Gastrocnemius medialis (tissue), 4 donors: ENCODE measurements at regions not wholly inside any gene's neighbourhood (a gene's known extent, or its start where the extent isn't known, plus 50 kb on each side); places are given as distances from the start of the nearest gene placed in this dataset.

ENCODE experiments used
- ATAC-seq, 2 donors: fragments of 150-250 bp; one replicate each; pipeline ENCODE4 v1.9.1; 2016
- DNase-seq, 2 donors: peaks; one replicate each; pipeline ENCODE4 v3.0.0-alpha.2; 2019
- H3K27ac ChIP-seq, 4 donors: fragments of 200-600 bp; sonication (generic); 1 replicate in 1 of 4; 2 replicates in 3 of 4; pipeline ENCODE4 v1.5.1; 2016 to 2018; ENCODE audit warnings: mild to moderate bottlenecking in 2 of 4, moderate library complexity in 1 of 4
- H3K27me3 ChIP-seq, 3 donors: fragments of 200-600 bp; sonication (generic) in 2 of 3; 1 replicate in 1 of 3; 2 replicates in 2 of 3; pipeline versions ENCODE4 v1.5.1 to v1.6.0; 2016 to 2019; ENCODE audit warnings: mild to moderate bottlenecking in 1 of 3, moderate library complexity in 1 of 3
- H3K36me3 ChIP-seq, 2 donors: fragments of 200-600 bp; sonication (generic) in 1 of 2; one replicate each; pipeline ENCODE4 v1.5.1; 2017 to 2018
- H3K4me1 ChIP-seq, 2 donors: fragments of 200-600 bp; sonication (generic) in 1 of 2; one replicate each; pipeline ENCODE4 v1.5.1; 2016 to 2017; ENCODE audit warnings: mild to moderate bottlenecking in 2 of 2
- H3K4me3 ChIP-seq, 4 donors: fragments of 200-600 bp; sonication (generic) in 3 of 4; 1 replicate in 1 of 4; 2 replicates in 3 of 4; pipeline ENCODE4 v1.5.1; 2016 to 2019; ENCODE audit warnings: mild to moderate bottlenecking in 2 of 4
- H3K9me3 ChIP-seq, 3 donors: fragments of 200-600 bp; sonication (generic) in 2 of 3; 1 replicate in 1 of 3; 2 replicates in 2 of 3; pipeline ENCODE4 v1.5.1; 2016 to 2019
- CTCF ChIP-seq, 5 experiments: fragments of 450-650 bp in 3 of 5; fragments of 200-600 bp in 2 of 5; sonication (generic) in 2 of 5; IDR thresholded peaks in 4 of 5; conservative IDR thresholded peaks in 1 of 5; 1 replicate in 4 of 5; 2 replicates in 1 of 5; pipeline ENCODE4 v1.5.1; 2016 to 2019; ENCODE audit warnings: antibody characterized with exemption in 5 of 5, mild to moderate bottlenecking in 3 of 5, moderate library complexity in 3 of 5
- POLR2A ChIP-seq, 2 donors: fragments of 450-650 bp; IDR thresholded peaks; one replicate each; pipeline ENCODE4 v1.6.1; 2017; ENCODE audit warnings: antibody characterized with exemption in 2 of 2, mild to moderate bottlenecking in 2 of 2, moderate library complexity in 2 of 2
- in situ Hi-C, 4 donors: fragments of 200-750 bp; cut with MboI; loops; one replicate each; pipeline versions ENCODE4 v1.15.0 to v1.8.0; 2017; ENCODE audit warnings: low sequenced_read_pairs in 4 of 4
- intact Hi-C: fragments of 100-400 bp; cut with DNase I; formaldehyde crosslinking; loops from one replicate; pipeline ENCODE4 v1.15.1; 2023; ENCODE audit warnings: low total_unique reads

GRCh38 chr1:209386156-209386555, 197.4 kb upstream of the CAMK1G start:
- H3K27ac ChIP-seq, result no peak overlapping the region
- ATAC-seq (no peak), DNase-seq (no peak)
- intact Hi-C loops, result no loop called here
- no peaks in the 10 kb centered on the region for H3K36me3 ChIP-seq
- no peak overlapping the region for H3K4me3 ChIP-seq
- no peaks in the 10 kb centered on the region for H3K4me1 ChIP-seq
- in situ Hi-C loops, result no loop called here
- TF ChIP-seq CTCF (IDR thresholded peaks at IDR 0.05 in 4 of 5, conservative IDR thresholded peaks at IDR 0.05 in 1 of 5) (no peak), POLR2A (IDR thresholded peaks at IDR 0.05) (no peak)
- H3K27me3 ChIP-seq, result no peaks in the 10 kb centered on the region
- no peaks in the 10 kb centered on the region for H3K9me3 ChIP-seq

DNA sequence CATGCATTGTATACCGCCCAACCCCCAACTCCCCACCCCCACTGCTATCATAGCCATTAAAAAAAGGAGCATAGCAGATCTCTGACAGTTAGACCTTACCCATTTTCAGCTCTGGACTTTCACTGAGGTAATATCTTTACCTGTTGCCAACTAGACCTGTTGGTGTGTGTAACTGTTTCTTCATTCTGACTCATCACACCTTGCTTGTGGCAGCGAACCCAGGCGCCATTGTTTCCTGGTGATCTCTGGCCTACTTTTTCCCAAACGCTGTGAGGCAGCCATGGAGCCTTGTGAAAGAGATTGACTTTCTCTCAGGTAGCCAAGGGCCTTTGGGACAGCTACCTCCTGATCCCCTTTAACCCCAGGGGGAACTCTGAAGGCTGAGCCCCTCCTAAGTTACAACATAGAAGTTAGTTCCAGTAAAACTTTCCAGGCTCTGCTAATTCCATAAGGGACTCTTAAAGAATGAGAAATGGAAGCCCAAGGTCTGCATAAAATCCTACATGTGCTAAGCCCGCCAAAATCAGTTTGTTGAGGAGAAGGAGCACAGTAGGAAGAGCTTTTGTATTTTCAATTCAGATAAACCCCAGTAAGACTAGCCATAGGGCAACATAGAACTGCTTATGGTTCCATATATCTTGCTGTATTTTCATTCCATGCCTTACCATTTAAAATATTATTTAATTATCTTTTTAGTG, 196.1 kb upstream of the CAMK1G start:
- intact Hi-C loops, result no loop called here
- Histone ChIP-seq H3K9me3 (no peaks in the 10 kb centered on the region), H3K27ac (no peak overlapping the region), H3K4me3 (no peak overlapping the region), H3K27me3 (no peaks in the 10 kb centered on the region), H3K4me1 (no peaks in the 10 kb centered on the region), H3K36me3 (no peaks in the 10 kb centered on the region)
- ATAC-seq (no peak), DNase-seq (no peak)
- in situ Hi-C loops, result no loop called here
- no peak for TF ChIP-seq CTCF (IDR thresholded peaks at IDR 0.05 in 4 of 5, conservative IDR thresholded peaks at IDR 0.05 in 1 of 5)
- no peak for TF ChIP-seq POLR2A (IDR thresholded peaks at IDR 0.05)

DNA sequence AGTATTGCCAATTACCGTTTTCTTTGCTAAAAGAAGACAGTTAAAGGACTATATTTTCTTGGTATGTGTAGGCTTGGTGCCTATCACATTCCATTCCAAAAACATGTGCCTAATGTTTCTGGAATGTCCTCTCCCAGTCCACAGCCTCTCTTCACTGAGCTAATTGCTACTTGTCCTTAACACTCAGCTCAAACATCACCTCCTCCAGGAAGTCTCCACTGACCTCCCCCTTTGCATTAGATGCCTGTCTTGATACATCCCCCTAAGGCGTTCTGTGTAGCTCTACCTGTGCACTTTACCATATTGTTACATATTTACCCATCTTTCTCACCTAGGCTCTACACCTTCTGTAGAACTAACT, 195.6 kb upstream of the CAMK1G start:
- Histone ChIP-seq H3K36me3 (no peaks in the 10 kb centered on the region), H3K4me3 (no peak overlapping the region), H3K27me3 (no peaks in the 10 kb centered on the region), H3K27ac (no peak overlapping the region), H3K9me3 (no peaks in the 10 kb centered on the region), H3K4me1 (no peaks in the 10 kb centered on the region)
- ATAC-seq (no peak), DNase-seq (no peak)
- in situ Hi-C loops, result no loop called here
- intact Hi-C loops, result no loop called here
- TF ChIP-seq POLR2A (IDR thresholded peaks at IDR 0.05) (no peak), CTCF (IDR thresholded peaks at IDR 0.05 in 4 of 5, conservative IDR thresholded peaks at IDR 0.05 in 1 of 5) (no peak)

GRCh38 chr1:209388358-209388757, 195.2 kb upstream of the CAMK1G start:
- Histone ChIP-seq H3K27me3 (no peaks in the 10 kb centered on the region), H3K4me3 (no peak overlapping the region), H3K36me3 (no peaks in the 10 kb centered on the region), H3K27ac (no peak overlapping the region), H3K4me1 (no peaks in the 10 kb centered on the region), H3K9me3 (no peaks in the 10 kb centered on the region)
- DNase-seq, result no peak
- in situ Hi-C loops, result no loop called here
- ATAC-seq, result no peak
- no peak for TF ChIP-seq CTCF (IDR thresholded peaks at IDR 0.05 in 4 of 5, conservative IDR thresholded peaks at IDR 0.05 in 1 of 5)
- TF ChIP-seq POLR2A (IDR thresholded peaks at IDR 0.05), result no peak
- intact Hi-C loops, result no loop called here

DNA sequence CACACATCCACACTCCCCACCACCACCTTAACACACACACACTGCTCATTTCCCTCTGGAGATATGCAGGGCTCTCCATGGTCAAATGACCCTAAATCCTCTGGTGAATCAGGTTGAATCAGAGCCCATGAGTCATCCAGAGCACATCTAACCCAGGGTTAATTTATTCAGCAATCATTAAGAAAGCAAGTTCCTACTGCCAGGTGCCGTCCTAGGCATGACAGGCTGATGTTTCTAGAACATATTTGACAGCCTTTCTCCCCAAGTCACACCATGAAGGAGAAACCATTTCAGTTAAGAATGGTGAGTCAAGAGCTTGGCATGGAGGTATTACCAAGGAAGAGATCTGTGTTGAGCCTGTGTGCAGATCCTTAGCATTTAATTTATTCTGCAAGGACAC, 194.3 kb upstream of the CAMK1G start:
- intact Hi-C loops, result no loop called here
- DNase-seq, result no peak
- H3K4me3 ChIP-seq, result no peak overlapping the region
- H3K27me3 ChIP-seq, result no peaks in the 10 kb centered on the region
- TF ChIP-seq POLR2A (IDR thresholded peaks at IDR 0.05), result no peak
- TF ChIP-seq CTCF (IDR thresholded peaks at IDR 0.05 in 4 of 5, conservative IDR thresholded peaks at IDR 0.05 in 1 of 5), result no peak
- no peaks in the 10 kb centered on the region for H3K4me1 ChIP-seq
- in situ Hi-C loops, result no loop called here
- no peaks in the 10 kb centered on the region for H3K36me3 ChIP-seq
- H3K9me3 ChIP-seq, result no peaks in the 10 kb centered on the region
- no peak overlapping the region for H3K27ac ChIP-seq
- no peak for ATAC-seq
